AG04450 (cell line): ENCODE measurements at regions not wholly inside any gene's neighbourhood (a gene's known extent, or its start where the extent isn't known, plus 50 kb on each side); places are given as distances from the start of the nearest gene placed in this dataset.
"Not testable (repeated sequence)": the region's sequence is repeated elsewhere in the genome, so short reads cannot be mapped to it uniquely, and the experiment has no call there.

Source experiments
- CTCF ChIA-PET: fragments of 300-600, 350-600 bp; formaldehyde crosslinking; extraction: SDS; loops from one replicate; lab custom pipeline; 2022; ENCODE audit warnings: antibody characterized with exemption, inconsistent platforms; lab: Charles Lee
- POLR2A ChIA-PET: fragments of 350-600 bp; formaldehyde crosslinking; extraction: SDS; loops from one replicate; lab custom pipeline; 2021; ENCODE audit warnings: antibody characterized with exemption, inconsistent platforms; lab: Yijun Ruan, JAX
- DNase-seq: peaks from one replicate; pipeline ENCODE4 v3.0.0-alpha.2; 2011; ENCODE audit warnings: low read depth, low spot score
- H3K27ac ChIP-seq: one replicate; pipeline ENCODE4 v1.5.1; 2012; ENCODE audit warnings: low read depth, low read length, control low read depth
- H3K27me3 ChIP-seq: one replicate; pipeline ENCODE4 v1.6.0; 2012; ENCODE audit warnings: low read length; ENCODE audit not compliant: control insufficient read depth, insufficient read depth
- H3K4me3 ChIP-seq: 2 replicates; pipeline ENCODE4 v1.5.1; 2011; ENCODE audit warnings: mild to moderate bottlenecking, low read depth, low read length, control low read depth
- H3K9me3 ChIP-seq: 2 replicates; pipeline ENCODE4 v1.5.1; 2012; ENCODE audit warnings: low read length; ENCODE audit not compliant: control insufficient read depth, insufficient read depth
- TF ChIP-seq, protein P1 (sequence below): IDR thresholded peaks from 2 replicates; pipeline ENCODE4 v1.5.1; 2011; ENCODE audit warnings: low read depth, low read length, control low read depth, inconsistent platforms

- H3K9me3 ChIP-seq, CTCF ChIA-PET, H3K27me3 ChIP-seq: not testable (repeated sequence)
- Histone ChIP-seq H3K27ac (peak overlapping the region; percentile 57), H3K4me3 (peak overlapping the region; percentile 93)
- POLR2A ChIA-PET, result interaction anchor here (0.5 kb wide), 1 partner anchor 910 kb away, joined by 5 read pairs; no protein-coding TSS in a partner anchor
- DNase-seq, result peak; percentile 81
- TF ChIP-seq, protein P1, sequence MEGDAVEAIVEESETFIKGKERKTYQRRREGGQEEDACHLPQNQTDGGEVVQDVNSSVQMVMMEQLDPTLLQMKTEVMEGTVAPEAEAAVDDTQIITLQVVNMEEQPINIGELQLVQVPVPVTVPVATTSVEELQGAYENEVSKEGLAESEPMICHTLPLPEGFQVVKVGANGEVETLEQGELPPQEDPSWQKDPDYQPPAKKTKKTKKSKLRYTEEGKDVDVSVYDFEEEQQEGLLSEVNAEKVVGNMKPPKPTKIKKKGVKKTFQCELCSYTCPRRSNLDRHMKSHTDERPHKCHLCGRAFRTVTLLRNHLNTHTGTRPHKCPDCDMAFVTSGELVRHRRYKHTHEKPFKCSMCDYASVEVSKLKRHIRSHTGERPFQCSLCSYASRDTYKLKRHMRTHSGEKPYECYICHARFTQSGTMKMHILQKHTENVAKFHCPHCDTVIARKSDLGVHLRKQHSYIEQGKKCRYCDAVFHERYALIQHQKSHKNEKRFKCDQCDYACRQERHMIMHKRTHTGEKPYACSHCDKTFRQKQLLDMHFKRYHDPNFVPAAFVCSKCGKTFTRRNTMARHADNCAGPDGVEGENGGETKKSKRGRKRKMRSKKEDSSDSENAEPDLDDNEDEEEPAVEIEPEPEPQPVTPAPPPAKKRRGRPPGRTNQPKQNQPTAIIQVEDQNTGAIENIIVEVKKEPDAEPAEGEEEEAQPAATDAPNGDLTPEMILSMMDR, result peak; percentile 11; the same call in 1 of the 2 replicates
Observed at GRCh38 chr7:65770473-65771225, 102.2 kb upstream of the VKORC1L1 start.

DNA sequence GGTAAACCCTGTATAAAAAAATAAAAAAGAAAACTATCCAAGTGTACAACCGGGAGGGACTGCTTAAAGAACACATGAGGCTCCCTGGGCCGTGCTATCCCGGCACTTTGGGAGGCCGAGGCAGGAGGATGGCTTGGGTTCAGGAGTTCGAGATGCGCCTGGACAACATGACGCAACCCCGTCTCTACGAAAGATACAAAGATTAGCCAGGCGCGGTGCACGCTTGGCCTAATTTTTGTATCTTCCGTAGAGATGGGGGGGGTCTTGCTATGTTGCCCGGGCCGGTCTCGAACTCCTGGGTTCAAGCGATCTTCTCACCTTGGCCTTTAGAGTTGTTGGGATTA is 101.7 kb upstream of the VKORC1L1 start:
- H3K27ac ChIP-seq, result peak overlapping the region; percentile 57
- H3K9me3 ChIP-seq, H3K4me3 ChIP-seq, CTCF ChIA-PET, H3K27me3 ChIP-seq, DNase-seq: not testable (repeated sequence)
- POLR2A ChIA-PET, result interaction anchor here (0.5 kb wide), 1 partner anchor 910 kb away, joined by 5 read pairs; no protein-coding TSS in a partner anchor

DNA sequence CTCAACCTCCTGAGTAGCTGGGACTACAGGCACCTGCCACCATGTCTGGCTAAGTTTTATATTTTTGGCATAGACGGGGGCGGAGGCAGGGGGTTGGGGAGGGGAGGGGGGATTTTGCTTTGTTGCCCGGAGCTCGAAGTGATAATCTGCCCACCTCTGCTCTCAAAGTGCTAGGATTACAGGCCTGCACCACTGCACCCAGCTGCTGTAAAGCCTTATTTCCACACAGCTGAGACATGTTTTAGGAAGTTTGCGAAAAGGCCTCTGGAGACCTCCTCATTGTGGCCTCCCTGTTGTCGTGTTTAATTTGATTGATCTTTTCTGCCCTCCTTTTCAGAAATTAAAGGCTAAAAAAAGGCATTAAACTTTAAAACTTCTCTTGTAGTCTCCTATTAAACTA is 96.2 kb upstream of the VKORC1L1 start:
- CTCF ChIA-PET, DNase-seq, H3K4me3 ChIP-seq, H3K27me3 ChIP-seq, H3K9me3 ChIP-seq, H3K27ac ChIP-seq, POLR2A ChIA-PET: not testable (repeated sequence)

DNA sequence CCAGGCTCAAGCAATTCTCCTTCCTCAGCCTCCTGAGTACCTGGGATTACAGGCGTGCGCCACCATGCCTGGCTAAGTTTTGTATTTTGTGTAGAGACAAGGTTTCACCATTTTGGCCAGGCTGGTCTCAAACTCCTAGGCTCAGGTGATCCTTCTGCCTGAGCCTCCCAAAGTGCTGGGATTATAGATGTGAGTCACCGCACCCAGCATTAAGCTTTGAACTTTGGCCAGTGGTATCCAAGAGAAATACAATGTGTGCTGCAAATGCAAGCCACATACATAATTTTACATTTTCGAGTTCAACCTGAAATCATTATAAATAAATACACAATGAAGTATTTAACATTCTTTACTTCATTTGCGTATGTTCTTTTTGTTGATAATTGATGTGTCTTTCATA is 82.9 kb upstream of the VKORC1L1 start:
- DNase-seq, H3K27me3 ChIP-seq, H3K4me3 ChIP-seq, H3K27ac ChIP-seq, H3K9me3 ChIP-seq, CTCF ChIA-PET, POLR2A ChIA-PET: not testable (repeated sequence)

- DNase-seq, CTCF ChIA-PET, POLR2A ChIA-PET: not testable (repeated sequence)
Observed at GRCh38 chr7:65791788-65792187, 81.1 kb upstream of the VKORC1L1 start.

DNA sequence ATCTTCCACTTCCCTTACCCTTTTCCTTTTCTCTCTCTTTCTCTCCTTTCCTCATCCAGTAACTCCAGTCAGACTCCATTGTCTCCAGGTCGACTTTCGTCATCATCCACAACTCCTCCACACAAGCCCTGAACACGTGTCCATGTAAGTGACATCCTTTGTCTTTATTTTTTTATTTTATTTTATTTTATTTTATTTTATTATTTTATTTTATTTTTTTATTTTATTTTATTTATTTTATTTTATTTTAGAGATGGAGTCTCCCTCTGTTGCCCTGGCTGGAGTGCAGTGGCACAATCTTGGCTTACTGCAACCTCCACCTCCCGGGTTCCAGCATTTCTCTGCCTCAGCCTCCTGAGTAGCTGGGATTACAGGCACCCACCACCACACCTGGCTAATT is 80.1 kb upstream of the VKORC1L1 start:
- H3K9me3 ChIP-seq, POLR2A ChIA-PET, CTCF ChIA-PET, H3K4me3 ChIP-seq, DNase-seq, H3K27me3 ChIP-seq, H3K27ac ChIP-seq: not testable (repeated sequence)

More at GRCh38 chr7:65791788-65792187, 81.1 kb upstream of the VKORC1L1 start:
- not testable (repeated sequence) for H3K4me3 ChIP-seq, H3K9me3 ChIP-seq, H3K27ac ChIP-seq, H3K27me3 ChIP-seq

DNA sequence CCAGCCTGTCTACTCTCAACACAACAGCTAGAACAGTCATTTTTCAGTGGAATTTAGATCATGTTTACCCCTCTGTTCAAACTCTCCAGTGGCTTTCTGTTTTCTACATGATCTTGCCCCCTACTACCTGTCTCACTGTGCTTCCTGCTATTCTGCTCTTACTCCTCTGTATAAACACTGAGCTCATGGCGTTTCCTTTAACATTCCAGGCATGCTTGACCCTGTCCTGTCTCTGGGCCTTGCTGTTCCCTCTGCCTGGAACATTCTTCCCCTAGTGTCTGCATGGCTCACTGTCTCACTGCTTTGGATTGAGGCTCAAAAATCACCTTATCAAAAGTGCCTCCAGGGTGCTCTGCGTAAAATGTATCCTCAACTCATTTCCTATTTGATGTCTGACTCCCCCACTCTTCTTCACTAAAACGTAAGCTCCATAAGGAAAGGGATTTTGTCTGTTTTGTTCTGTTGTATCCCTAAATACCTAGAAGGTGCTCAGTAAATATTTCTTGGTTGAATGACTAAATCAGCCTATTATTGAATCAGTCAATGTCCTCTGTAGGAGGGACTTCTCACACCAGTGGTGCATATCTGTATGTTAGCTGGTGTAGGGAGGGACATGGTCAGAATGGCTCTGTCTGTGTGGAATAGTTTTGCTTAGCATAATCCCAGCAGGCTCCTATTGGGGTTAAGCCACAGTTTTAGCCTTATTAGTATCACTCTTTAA is 78.0 kb upstream of the VKORC1L1 start:
- H3K27me3 ChIP-seq, CTCF ChIA-PET, H3K9me3 ChIP-seq, POLR2A ChIA-PET, H3K4me3 ChIP-seq, DNase-seq: not testable (repeated sequence)
- H3K27ac ChIP-seq, result peak overlapping the region; percentile 31

DNA sequence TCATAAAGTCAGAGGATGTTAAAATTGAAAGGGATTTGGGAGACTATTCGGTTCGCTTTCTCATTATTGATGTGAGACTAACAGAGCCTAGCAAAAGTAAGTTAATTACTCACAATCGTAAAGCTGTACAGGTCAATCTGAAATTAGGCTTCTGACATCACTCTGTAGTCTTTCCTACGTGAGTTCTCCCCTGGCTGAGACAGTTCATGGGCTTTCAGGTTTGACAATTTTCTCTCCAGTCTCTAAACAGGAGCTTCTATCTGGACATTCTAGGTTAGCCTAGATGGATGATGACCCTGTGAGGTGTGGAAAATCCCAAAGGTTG is 77.5 kb upstream of the VKORC1L1 start:
- H3K27ac ChIP-seq, H3K27me3 ChIP-seq, DNase-seq, CTCF ChIA-PET, H3K9me3 ChIP-seq, H3K4me3 ChIP-seq, POLR2A ChIA-PET: not testable (repeated sequence)
